ENCODE measurements at regions not wholly inside any gene's neighbourhood (a gene's known extent, or its start where the extent isn't known, plus 50 kb on each side); places are given as distances from the start of the nearest gene placed in this dataset.

GRCh38 chr5:96602776-96603175 is 59.4 kb upstream of the CAST start:
- TF ChIP-seq EZH2 (IDR thresholded peaks at IDR 0.05; ENCODE audit: borderline replicate concordance, low read length): no peak
- no peak for TF ChIP-seq CTCF (IDR thresholded peaks at IDR 0.05; ENCODE audit: low read length)

All from OCI-LY1 (cell line).